ENCODE measurements at regions not wholly inside any gene's neighbourhood (a gene's known extent, or its start where the extent isn't known, plus 50 kb on each side); places are given as distances from the start of the nearest gene placed in this dataset.

DNA sequence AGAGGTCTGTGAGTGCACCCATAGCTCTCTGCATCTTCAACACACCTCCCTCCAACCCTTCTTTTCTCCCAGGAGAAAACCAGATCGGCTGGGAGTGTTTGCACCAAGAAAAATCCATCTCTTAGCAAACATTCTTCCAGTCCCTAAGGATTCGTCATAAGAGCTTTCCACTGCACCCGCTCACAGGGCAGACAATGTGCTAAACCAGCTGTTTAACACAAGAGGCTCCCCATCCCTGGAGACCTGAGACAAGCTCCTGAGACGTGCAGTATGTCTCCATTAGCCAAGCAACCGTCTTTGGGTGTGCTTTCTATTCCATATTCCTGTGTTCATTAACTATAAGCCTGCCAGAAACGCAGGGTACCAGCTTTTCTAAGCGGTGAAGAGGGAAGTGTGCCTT is 93.6 kb upstream of the ZNF462 start:
- TF ChIP-seq BHLHE40 (IDR thresholded peaks at IDR 0.05; ENCODE audit: borderline replicate concordance) = no peak
- TF ChIP-seq ELF4 (IDR thresholded peaks at IDR 0.05) = no peak
- no peak for TF ChIP-seq L3MBTL2 (conservative IDR thresholded peaks at IDR 0.05)
- TF ChIP-seq SP1 (IDR thresholded peaks at IDR 0.05) = no peak
- no peak for TF ChIP-seq TARDBP (IDR thresholded peaks at IDR 0.05)
